ENCODE measurements at regions not wholly inside any gene's neighbourhood (a gene's known extent, or its start where the extent isn't known, plus 50 kb on each side); places are given as distances from the start of the nearest gene placed in this dataset.

- TF ChIP-seq CTCF (IDR thresholded peaks at IDR 0.05) = no peak
- TF ChIP-seq TAF1 (IDR thresholded peaks at IDR 0.05; ENCODE audit: borderline replicate concordance, low read depth, low read length) = no peak
- TF ChIP-seq USF2 (IDR thresholded peaks at IDR 0.05; ENCODE audit: borderline replicate concordance, low read depth, low read length) = no peak
- TF ChIP-seq EZH2phosphoT487 (IDR thresholded peaks at IDR 0.05; ENCODE audit: borderline replicate concordance, low read depth) = no peak
- TF ChIP-seq REST (IDR thresholded peaks at IDR 0.05; ENCODE audit: low read depth, low read length) = no peak
- TF ChIP-seq USF1 (IDR thresholded peaks at IDR 0.05; ENCODE audit: borderline replicate concordance, low read depth) = no peak
- TF ChIP-seq ZBTB33 (IDR thresholded peaks at IDR 0.05; ENCODE audit: borderline replicate concordance, low read depth) = no peak
- TF ChIP-seq MXI1 (IDR thresholded peaks at IDR 0.05; ENCODE audit: low read depth, low read length) = no peak
Measured at GRCh38 chr3:146881966-146882760, 277.0 kb upstream of the PLSCR5 start.

Measured in SK-N-SH (cell line).